GM19468 (cell line): ENCODE measurements at regions not wholly inside any gene's neighbourhood (a gene's known extent, or its start where the extent isn't known, plus 50 kb on each side); places are given as distances from the start of the nearest gene placed in this dataset.
"Not testable (repeated sequence)": the region's sequence is repeated elsewhere in the genome, so short reads cannot be mapped to it uniquely, and the experiment has no call there.

Source experiments
- ATAC-seq: cut with Tn5 transposase; IDR thresholded peaks from one replicate; pipeline ENCODE4 v1.9.1; 2021; ENCODE audit warnings: mild to moderate bottlenecking, moderate library complexity, moderate number of reproducible peaks; ENCODE audit not compliant: unreplicated experiment; ENCODE audit errors: extremely low read depth

DNA sequence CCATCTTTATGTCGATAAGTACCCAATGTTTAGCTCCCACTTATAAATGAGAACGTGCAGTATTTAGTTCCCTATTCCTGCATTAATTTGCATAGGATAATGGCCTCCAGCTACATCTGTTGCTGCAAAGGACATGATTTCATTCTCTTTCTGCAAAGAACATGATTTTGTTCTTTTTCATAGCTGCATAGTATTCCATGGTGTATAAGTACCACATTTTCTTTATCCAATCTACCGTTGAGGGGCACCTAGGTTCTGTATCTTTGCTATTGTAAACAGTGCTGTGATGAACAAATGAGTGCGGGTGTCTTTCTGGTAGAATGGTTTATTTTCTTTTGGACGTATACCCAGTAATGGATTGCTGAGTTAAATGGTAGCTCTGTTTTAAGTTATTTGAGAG lies 63.0 kb downstream of the HLX start:
- no peak for ATAC-seq

GRCh38 chr1:220942914-220943313 lies 63.7 kb downstream of the HLX start:
- not testable (repeated sequence) for ATAC-seq

DNA sequence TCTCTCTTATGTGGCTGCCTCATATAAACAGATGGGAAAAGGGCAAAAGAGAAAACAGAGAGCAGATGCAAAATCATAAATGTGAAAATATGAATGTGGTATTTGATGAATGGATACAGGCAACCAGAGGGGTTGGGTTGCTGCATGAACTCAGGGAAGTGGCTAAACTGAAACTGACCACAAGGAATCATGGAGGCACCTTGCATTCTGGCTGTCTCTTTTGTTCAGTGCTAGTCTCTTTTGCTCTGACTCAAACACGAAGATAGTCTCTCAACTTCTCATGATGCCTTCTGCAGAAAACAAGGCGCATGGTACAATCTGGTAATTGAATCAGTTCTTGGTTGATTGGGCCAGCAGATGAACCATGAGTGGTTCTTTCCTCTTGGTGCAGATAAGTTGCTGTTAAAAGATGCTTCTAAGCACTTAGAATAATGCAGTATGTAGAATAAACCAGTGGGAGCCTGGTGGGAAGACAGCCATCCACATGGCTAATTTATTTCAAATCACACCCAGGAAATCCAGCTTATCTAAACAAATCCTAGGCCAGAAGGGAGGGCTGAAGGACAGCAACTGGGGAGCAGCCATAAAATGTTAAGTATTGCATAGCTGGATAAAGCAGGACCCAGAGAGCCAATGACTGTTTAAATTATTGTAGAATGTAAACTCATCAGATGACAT lies 64.2 kb downstream of the HLX start:
- ATAC-seq, result no peak

DNA sequence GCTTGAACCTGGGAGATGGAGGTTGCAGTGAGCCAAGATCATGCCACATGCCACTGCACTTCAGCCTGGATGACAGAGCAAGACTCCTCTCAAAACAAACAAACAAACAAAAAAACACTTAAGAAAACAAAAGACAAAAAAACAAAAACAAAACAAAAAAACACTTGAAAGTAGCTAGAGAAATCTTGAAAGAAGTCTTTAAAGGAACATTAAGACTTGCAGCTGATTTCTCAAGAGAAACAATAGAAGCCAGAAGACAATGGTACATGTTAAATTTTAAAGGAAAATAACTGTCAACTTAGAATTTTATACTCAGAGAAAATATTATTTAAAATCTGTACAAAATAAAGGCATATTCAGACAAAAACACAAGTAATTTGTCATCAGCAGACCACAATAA lies 71.3 kb downstream of the HLX start:
- no peak for ATAC-seq

GRCh38 chr1:220952961-220953643 lies 73.9 kb downstream of the HLX start:
- no peak for ATAC-seq

GRCh38 chr1:220954321-220955075 lies 75.3 kb downstream of the HLX start:
- ATAC-seq, result no peak

- ATAC-seq, result no peak
These were observed 75.9 kb downstream of the HLX start for GRCh38 chr1:220955116-220955515.

GRCh38 chr1:220956501-220957232 lies 77.4 kb downstream of the HLX start:
- ATAC-seq, result no peak

- no peak for ATAC-seq
These were observed 78.0 kb downstream of the HLX start for GRCh38 chr1:220957233-220957605.

DNA sequence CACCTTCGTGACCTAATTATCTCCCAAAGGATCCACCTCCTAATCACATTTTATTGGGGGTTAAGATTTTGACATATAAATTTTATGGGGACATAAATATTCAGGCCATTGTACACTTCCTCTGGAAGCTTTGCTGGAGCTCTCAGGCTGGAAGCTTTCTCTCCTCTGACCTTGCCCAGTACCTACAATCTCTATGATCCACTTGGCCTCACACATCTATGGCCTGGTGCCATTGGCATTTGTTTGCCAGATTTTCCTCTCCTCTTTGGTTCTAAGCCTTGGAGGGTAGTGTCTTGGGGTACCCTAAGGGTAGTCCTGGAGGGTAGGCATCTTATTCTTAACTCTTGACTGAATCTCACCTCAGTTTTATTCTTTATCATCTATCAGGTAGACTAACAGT lies 79.0 kb downstream of the HLX start:
- ATAC-seq, result no peak

DNA sequence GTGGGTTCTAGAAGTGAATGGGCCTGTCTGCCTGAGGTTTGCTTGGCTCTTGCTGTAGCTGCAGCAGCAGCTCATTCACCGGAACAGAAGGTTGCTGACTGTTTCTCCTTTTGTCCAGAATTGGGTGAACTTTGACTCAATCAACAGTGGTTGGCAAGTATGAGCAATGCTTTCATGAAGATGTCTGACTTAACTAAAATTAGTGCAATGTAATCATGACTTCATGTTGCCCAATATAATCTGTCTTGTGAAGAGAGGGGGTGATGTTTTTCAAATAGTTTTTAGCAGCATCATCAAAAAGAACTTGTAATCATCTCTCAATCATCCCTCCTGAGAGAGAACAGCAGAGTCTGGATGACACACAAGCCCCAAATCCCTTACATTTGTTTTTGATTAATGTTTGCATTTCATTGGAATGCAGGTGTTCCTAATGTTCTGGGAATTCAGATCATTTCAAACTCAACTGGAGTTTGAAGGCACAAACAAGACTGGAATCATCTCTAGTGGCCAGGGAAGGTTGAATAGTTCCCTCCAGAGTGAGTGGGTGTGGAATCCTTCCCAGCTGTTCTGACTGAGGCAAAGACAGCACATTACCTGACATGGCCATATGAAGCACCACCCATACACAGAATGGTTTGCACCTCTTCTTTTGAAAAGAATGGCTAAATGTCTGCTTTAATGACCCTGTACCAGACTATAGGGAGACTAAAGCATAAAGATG lies 82.9 kb downstream of the HLX start:
- no peak for ATAC-seq

- ATAC-seq, result no peak
These were observed 86.8 kb downstream of the HLX start for GRCh38 chr1:220966041-220966440.

- ATAC-seq, result no peak
These were observed 87.2 kb downstream of the HLX start for GRCh38 chr1:220966473-220966872.

DNA sequence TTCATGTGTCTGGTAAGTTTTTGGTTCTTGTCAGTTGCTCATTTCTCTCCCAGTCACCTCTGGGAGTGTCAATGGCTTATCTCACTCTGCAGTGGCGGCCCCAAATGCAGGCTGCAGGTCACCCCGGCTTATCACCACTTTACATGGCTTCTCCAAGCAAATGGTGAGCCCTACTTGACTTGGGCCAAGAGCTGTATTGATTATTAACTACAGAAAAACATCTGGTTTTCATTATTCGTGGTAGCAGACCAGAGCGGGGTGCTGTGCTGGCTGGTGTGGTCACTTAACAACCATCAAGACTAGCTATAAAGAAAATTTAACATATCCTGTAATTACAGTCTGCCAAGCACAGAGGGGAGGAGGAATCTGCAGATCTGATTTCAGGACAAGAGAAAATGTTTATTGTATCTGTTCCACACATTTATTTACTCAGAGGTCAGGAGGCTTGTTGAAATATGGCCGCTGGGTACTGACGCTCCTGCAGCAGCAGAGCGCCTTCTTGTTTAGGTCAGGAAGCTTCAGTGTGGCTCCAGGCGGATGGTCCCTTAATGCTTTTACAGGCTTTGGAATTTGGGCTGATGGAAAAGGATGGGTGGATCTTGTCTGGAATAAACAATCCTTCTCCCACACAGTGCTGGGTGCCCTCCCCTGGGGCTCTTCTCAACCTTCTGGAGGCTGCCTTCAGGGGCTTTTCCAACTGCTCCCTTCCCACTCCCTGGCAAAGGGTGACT lies 87.8 kb downstream of the HLX start:
- no peak for ATAC-seq

DNA sequence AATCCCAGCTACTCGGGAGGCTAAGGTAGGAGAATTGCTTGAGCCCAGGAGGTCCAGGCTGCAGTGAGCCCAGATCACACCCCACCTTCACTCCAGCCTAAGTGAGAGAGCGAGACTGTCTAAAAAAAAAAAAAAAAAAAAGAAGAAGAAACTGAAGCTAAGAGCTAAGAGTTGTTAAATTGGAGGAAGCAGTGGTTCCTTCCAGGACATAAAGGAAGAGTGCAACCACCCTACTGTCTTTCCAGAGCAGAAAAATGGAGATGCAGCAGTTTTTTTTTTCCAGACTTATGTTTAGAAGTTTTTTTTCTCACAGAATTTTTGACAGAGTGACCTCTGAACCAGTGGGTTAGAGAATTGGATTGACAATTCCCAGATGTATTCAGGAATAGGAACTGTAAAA lies 88.7 kb downstream of the HLX start:
- no peak for ATAC-seq

DNA sequence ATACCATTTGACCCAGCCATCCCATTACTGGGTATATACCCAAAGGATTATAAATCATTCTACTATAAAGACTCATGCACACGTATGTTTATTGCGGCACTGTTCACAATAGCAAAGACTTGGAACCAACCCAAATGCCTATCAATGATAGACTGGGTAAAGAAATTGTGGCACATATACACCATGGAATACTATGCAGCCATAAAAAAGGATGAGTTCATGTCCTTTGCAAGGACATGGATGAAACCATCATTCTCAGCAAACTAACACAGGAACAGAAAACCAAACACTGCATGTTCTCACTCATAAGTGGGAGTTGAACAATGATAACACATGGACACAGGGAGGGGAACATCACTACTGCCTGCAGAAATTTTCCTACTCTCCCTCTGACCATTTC lies 90.0 kb downstream of the HLX start:
- not testable (repeated sequence) for ATAC-seq

- no peak for ATAC-seq
These were observed 91.1 kb downstream of the HLX start for GRCh38 chr1:220970311-220970710.

DNA sequence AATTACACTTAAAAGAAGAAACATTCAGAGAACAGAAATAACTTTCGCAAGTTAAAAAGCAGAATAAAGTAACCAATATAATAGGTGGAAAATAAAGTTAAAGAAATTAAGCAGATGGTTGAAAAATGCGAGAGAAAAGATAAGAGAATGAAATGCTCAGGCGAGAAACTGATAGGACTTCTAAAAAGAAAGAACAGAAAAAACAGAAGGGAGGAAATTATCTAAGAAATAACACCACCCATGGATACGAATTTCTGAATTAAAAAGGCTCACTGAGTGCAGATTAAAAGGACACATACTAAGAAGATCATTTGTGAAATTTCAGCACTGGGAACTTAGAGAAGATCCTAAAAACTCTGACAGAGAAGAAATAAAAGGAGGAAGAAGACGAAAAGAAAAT lies 92.0 kb downstream of the HLX start:
- no peak for ATAC-seq

- no peak for ATAC-seq
These were observed 95.2 kb downstream of the HLX start for GRCh38 chr1:220974431-220974830.
